OCI-LY7 (cell line): ENCODE measurements at regions not wholly inside any gene's neighbourhood (a gene's known extent, or its start where the extent isn't known, plus 50 kb on each side); places are given as distances from the start of the nearest gene placed in this dataset.

Experiments
- BruUV-seq: library from RNA; stranded (reverse); fragments of 400-500 nt; replicated peaks from 2 replicates; lab custom pipeline; 2021; lab: Mats Ljungman, UMichigan
- CTCF ChIA-PET: fragments of 300-600 bp; sonication (Branson Sonifier 250); formaldehyde crosslinking; loops from one replicate; lab custom pipeline; 2022; ENCODE audit warnings: antibody characterized with exemption; ENCODE audit not compliant: unreplicated experiment; lab: Charles Lee
- POLR2A ChIA-PET: fragments of 300-600 bp; sonication (Branson Sonifier 250); formaldehyde crosslinking; loops from one replicate; lab custom pipeline; 2022; ENCODE audit warnings: antibody characterized with exemption; lab: Charles Lee
- DNase-seq: peaks from one replicate; pipeline ENCODE4 v3.0.0-alpha.2; 2015; ENCODE audit warnings: low spot score
- H2AFZ ChIP-seq: fragments of 200-600 bp; sonication (generic), shearing (Covaris generic); 2 replicates; pipeline ENCODE4 v1.6.1; 2014; ENCODE audit warnings: mild to moderate bottlenecking, antibody characterized with exemption, low read length, moderate library complexity
- H3K27ac ChIP-seq: fragments of 200-600 bp; sonication (generic); 2 replicates; pipeline ENCODE4 v1.5.1; 2014; ENCODE audit warnings: mixed run types, low read depth, mild to moderate bottlenecking, moderate library complexity, low read length, inconsistent platforms; ENCODE audit not compliant: poor library complexity, severe bottlenecking
- H3K36me3 ChIP-seq: fragments of 200-600 bp; sonication (generic); 2 replicates; pipeline ENCODE4 v1.6.1; 2014; ENCODE audit warnings: mild to moderate bottlenecking, antibody characterized with exemption, low read length, moderate library complexity, mixed read lengths; ENCODE audit not compliant: insufficient read depth
- H3K4me1 ChIP-seq: fragments of 200-600 bp; sonication (generic); 2 replicates; pipeline ENCODE4 v1.5.1; 2014; ENCODE audit warnings: mild to moderate bottlenecking, low read length; ENCODE audit not compliant: insufficient read depth, poor library complexity, severe bottlenecking
- H3K4me2 ChIP-seq: fragments of 200-600 bp; sonication (generic); 2 replicates; pipeline ENCODE4 v1.6.1; 2014; ENCODE audit warnings: mild to moderate bottlenecking, low read length
- H3K4me3 ChIP-seq: fragments of 200-600 bp; sonication (generic); 2 replicates; pipeline ENCODE4 v1.5.1; 2014; ENCODE audit warnings: mild to moderate bottlenecking, low read depth, low read length; ENCODE audit not compliant: poor library complexity, severe bottlenecking
- H3K79me2 ChIP-seq: fragments of 200-600 bp; sonication (generic); 2 replicates; pipeline ENCODE4 v1.6.1; 2016; ENCODE audit warnings: low read depth, mild to moderate bottlenecking, low read length, moderate library complexity, mixed read lengths; ENCODE audit not compliant: insufficient read depth
- H3K9me2 ChIP-seq: fragments of 200-600 bp; sonication (generic); 2 replicates; pipeline ENCODE4 v1.6.1; 2016; ENCODE audit warnings: mild to moderate bottlenecking, low read length, mixed read lengths; ENCODE audit not compliant: insufficient read depth
- H3K9me3 ChIP-seq: fragments of 200-600 bp; sonication (generic); 2 replicates; pipeline ENCODE4 v1.6.1; 2014; ENCODE audit warnings: mild to moderate bottlenecking, mixed run types, low read length, mixed read lengths
- H4K20me1 ChIP-seq: fragments of 200-600 bp; sonication (generic); 2 replicates; pipeline ENCODE4 v1.6.1; 2014; ENCODE audit warnings: mild to moderate bottlenecking, antibody characterized with exemption, low read length, moderate library complexity, mixed read lengths; ENCODE audit not compliant: insufficient read depth
- EZH2phosphoT487 ChIP-seq: fragments of 200-600 bp; sonication (generic); IDR thresholded peaks from 2 replicates; pipeline ENCODE4 v1.6.1; 2018; ENCODE audit warnings: low read depth, borderline replicate concordance, mild to moderate bottlenecking, mixed run types, antibody characterized with exemption, low read length, moderate library complexity, mixed read lengths
- intact Hi-C: fragments of 100-400 bp; cut with micrococcal nuclease; formaldehyde crosslinking; loops from one replicate; pipeline ENCODE4 v1.10.0; 2022; ENCODE audit not compliant: unreplicated experiment
- TF ChIP-seq, protein P1 (sequence below): fragments of 200-600 bp; sonication (generic); conservative IDR thresholded peaks from 2 replicates; pipeline ENCODE4 v1.5.1; 2014; ENCODE audit warnings: mild to moderate bottlenecking, antibody characterized with exemption, low read length, moderate library complexity, mixed read lengths

DNA sequence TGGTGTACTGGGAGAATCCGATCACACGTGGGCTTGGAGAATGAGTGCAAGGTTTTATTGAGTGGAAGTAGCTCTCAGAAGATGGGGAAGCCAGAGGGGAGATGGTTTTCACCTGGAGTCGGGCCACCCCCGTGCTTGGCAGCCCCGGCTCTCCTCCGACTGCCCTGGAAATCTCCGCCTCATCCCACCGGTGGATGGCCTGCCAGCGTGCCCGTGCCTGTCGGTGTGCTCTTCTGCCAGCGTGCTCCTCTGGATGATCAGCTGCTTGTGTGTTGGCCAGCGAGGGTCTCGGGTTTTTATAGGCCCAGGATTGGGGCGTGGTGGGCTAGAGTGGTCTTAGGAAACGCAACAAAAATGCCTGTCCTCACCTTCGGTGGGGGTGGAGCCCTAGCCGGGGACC, 368.0 kb downstream of the FAT4 start:
- TF ChIP-seq, protein P1, sequence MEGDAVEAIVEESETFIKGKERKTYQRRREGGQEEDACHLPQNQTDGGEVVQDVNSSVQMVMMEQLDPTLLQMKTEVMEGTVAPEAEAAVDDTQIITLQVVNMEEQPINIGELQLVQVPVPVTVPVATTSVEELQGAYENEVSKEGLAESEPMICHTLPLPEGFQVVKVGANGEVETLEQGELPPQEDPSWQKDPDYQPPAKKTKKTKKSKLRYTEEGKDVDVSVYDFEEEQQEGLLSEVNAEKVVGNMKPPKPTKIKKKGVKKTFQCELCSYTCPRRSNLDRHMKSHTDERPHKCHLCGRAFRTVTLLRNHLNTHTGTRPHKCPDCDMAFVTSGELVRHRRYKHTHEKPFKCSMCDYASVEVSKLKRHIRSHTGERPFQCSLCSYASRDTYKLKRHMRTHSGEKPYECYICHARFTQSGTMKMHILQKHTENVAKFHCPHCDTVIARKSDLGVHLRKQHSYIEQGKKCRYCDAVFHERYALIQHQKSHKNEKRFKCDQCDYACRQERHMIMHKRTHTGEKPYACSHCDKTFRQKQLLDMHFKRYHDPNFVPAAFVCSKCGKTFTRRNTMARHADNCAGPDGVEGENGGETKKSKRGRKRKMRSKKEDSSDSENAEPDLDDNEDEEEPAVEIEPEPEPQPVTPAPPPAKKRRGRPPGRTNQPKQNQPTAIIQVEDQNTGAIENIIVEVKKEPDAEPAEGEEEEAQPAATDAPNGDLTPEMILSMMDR, result no peak
- TF ChIP-seq EZH2phosphoT487, result no peak
- Histone ChIP-seq H3K9me2 (no peaks in the 10 kb centered on the region), H3K79me2 (no peaks in the 10 kb centered on the region), H3K4me1 (no peaks in the 10 kb centered on the region), H3K9me3 (no peaks in the 10 kb centered on the region), H3K36me3 (no peaks in the 10 kb centered on the region), H2AFZ (no peak overlapping the region), H3K4me3 (no peak overlapping the region), H3K4me2 (no peak overlapping the region), H4K20me1 (no peaks in the 10 kb centered on the region), H3K27ac (no peak overlapping the region)
- no peak for DNase-seq
- BruUV-seq, result no TSS peak
- ChIA-PET CTCF (no interaction called here), POLR2A (interaction anchor here (1.1 kb wide), 1 partner anchor 29 kb away, joined by 3 read pairs; no protein-coding TSS in a partner anchor)
- intact Hi-C loops, result no loop called here

DNA sequence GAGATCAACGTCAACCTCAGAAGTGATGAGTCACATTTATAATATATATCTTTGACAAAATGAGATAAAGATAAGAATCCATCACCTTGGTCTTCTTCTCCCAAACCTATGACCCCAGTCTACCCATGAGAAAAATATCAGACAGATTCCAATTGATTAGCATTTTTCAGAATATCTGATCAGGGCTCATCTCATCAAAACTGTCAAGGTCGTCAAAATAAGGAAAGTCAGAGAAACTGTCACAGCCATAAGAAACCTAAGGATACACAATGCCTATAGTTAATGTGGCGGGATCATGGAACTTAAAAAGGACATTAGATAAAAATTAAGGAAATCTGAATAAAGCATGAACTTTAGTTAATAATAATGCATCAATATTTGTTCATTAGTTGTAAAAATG, 374.1 kb downstream of the FAT4 start:
- no peaks in the 10 kb centered on the region for H3K9me2 ChIP-seq
- H4K20me1 ChIP-seq, result no peaks in the 10 kb centered on the region
- H2AFZ ChIP-seq, result no peak overlapping the region
- H3K4me1 ChIP-seq, result no peaks in the 10 kb centered on the region
- intact Hi-C loops, result no loop called here
- H3K36me3 ChIP-seq, result no peaks in the 10 kb centered on the region
- no peaks in the 10 kb centered on the region for H3K79me2 ChIP-seq
- no peak for DNase-seq
- no peak overlapping the region for H3K27ac ChIP-seq
- TF ChIP-seq, protein P1, result no peak
- TF ChIP-seq EZH2phosphoT487, result no peak
- no TSS peak for BruUV-seq
- no peak overlapping the region for H3K4me3 ChIP-seq
- POLR2A ChIA-PET, result no interaction called here
- CTCF ChIA-PET, result interaction anchor here (0.6 kb wide), 1 partner anchor 115 kb away, joined by 3 read pairs; no protein-coding TSS in a partner anchor
- no peak overlapping the region for H3K4me2 ChIP-seq
- no peaks in the 10 kb centered on the region for H3K9me3 ChIP-seq

DNA sequence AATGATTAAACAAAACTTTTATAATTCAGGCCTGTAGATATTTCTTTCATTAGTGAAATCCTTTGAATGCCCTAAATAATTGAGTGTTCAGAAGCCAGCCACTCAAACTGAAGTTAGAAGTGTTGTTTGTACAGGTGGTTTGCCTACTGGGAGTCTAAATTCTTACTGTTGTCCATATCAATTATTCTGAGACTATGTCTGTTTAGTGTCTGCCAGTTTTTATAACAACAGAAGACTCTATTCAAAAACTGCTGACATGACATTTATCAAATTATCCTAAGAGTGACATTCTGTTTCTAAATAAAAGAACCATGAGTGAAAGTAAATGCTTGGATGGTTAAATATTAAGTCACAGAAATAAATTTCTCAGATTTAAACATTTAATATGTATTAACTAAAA, 375.1 kb downstream of the FAT4 start:
- Histone ChIP-seq H3K9me3 (no peaks in the 10 kb centered on the region), H3K36me3 (no peaks in the 10 kb centered on the region), H3K9me2 (no peaks in the 10 kb centered on the region), H3K4me2 (no peak overlapping the region), H4K20me1 (no peaks in the 10 kb centered on the region), H3K4me1 (no peaks in the 10 kb centered on the region), H3K27ac (no peak overlapping the region), H3K4me3 (no peak overlapping the region), H3K79me2 (no peaks in the 10 kb centered on the region), H2AFZ (no peak overlapping the region)
- intact Hi-C loops, result no loop called here
- TF ChIP-seq, protein P1, result no peak
- no peak for TF ChIP-seq EZH2phosphoT487
- no TSS peak for BruUV-seq
- POLR2A ChIA-PET, result no interaction called here
- DNase-seq, result no peak
- CTCF ChIA-PET, result no interaction called here
